Memory B cell (primary cell): ENCODE measurements at regions not wholly inside any gene's neighbourhood (a gene's known extent, or its start where the extent isn't known, plus 50 kb on each side); places are given as distances from the start of the nearest gene placed in this dataset.
"Not testable (repeated sequence)": the region's sequence is repeated elsewhere in the genome, so short reads cannot be mapped to it uniquely, and the experiment has no call there.

ENCODE experiments used
- ATAC-seq: fragments of 150-1000 bp; cut with Tn5 transposase; 2 replicates; pipeline ENCODE4 v1.10.0; 2021; ENCODE audit warnings: low read depth, mild to moderate bottlenecking, moderate library complexity
- DNase-seq, 2 donors: peaks; one replicate each; pipeline ENCODE4 v3.0.0; 2022; ENCODE audit warnings: low spot score in 2 of 2
- H3K27ac Mint-ChIP-seq: one replicate; pipeline ENCODE4 v1.8.0; 2022; ENCODE audit warnings: mild to moderate bottlenecking, moderate library complexity, mixed read lengths
- H3K27me3 Mint-ChIP-seq: one replicate; pipeline ENCODE4 v1.8.0; 2022; ENCODE audit warnings: mixed read lengths
- H3K36me3 Mint-ChIP-seq: one replicate; pipeline ENCODE4 v1.8.0; 2022; ENCODE audit warnings: mild to moderate bottlenecking, mixed read lengths
- H3K4me1 Mint-ChIP-seq: one replicate; pipeline ENCODE4 v1.8.0; 2022; ENCODE audit warnings: mixed read lengths
- H3K4me3 Mint-ChIP-seq: one replicate; pipeline ENCODE4 v1.8.0; 2022; ENCODE audit warnings: mild to moderate bottlenecking, moderate library complexity, mixed read lengths
- H3K9me3 Mint-ChIP-seq: one replicate; pipeline ENCODE4 v1.8.0; 2022; ENCODE audit warnings: mixed read lengths

GRCh38 chr16:10314317-10314716 is 71.5 kb upstream of the ATF7IP2 start:
- no peak for ATAC-seq
- no peaks in the 10 kb centered on the region for H3K36me3 Mint-ChIP-seq
- H3K9me3 Mint-ChIP-seq, result no peaks in the 10 kb centered on the region
- DNase-seq, result no peak
- H3K27me3 Mint-ChIP-seq, result no peaks in the 10 kb centered on the region
- H3K4me1 Mint-ChIP-seq, result peaks cover 18% of the 10 kb centered on the region
- no peak overlapping the region for H3K27ac Mint-ChIP-seq
- no peak overlapping the region for H3K4me3 Mint-ChIP-seq

GRCh38 chr16:10314811-10315210 is 71.0 kb upstream of the ATF7IP2 start:
- ATAC-seq (peak; percentile 47), DNase-seq (no peak)
- no peaks in the 10 kb centered on the region for H3K27me3 Mint-ChIP-seq
- H3K27ac Mint-ChIP-seq, result peak overlapping the region; percentile 68
- no peak overlapping the region for H3K4me3 Mint-ChIP-seq
- no peaks in the 10 kb centered on the region for H3K36me3 Mint-ChIP-seq
- no peaks in the 10 kb centered on the region for H3K9me3 Mint-ChIP-seq
- H3K4me1 Mint-ChIP-seq, result peaks cover 19% of the 10 kb centered on the region

DNA sequence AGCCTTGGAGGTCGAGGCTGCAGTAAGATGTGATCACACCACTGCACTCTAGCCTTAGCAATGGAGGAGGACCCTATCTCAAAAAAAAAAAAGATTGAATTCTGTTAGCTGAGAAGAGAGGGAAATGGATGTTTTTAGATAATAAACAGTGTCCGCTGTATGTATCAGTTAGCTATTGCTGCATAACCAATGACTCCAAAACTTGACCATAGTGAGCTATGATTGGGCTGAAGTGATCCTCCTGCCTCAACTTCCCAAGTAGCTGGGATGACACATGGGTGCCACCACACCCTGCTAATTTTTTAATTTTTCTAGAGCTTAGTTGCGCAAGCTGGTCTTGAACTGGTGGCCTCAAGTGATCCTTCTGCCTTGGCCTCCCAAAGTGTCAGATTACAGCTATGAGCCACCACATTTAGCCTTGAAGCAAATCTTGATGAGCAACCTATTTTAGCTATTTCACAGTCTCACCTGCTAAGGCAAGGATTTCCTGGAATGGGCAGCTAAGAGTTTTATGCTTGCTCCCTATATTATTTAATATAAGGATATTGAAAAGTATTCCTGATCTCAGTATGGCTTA is 68.3 kb upstream of the ATF7IP2 start:
- H3K27me3 Mint-ChIP-seq, result no peaks in the 10 kb centered on the region
- H3K27ac Mint-ChIP-seq, result no peak overlapping the region
- no peak for DNase-seq
- H3K4me1 Mint-ChIP-seq, result peaks cover 16% of the 10 kb centered on the region
- H3K36me3 Mint-ChIP-seq, result no peaks in the 10 kb centered on the region
- H3K9me3 Mint-ChIP-seq, result no peaks in the 10 kb centered on the region
- no peak overlapping the region for H3K4me3 Mint-ChIP-seq
- ATAC-seq, result no peak

GRCh38 chr16:10318798-10319500 is 66.9 kb upstream of the ATF7IP2 start:
- H3K9me3 Mint-ChIP-seq, result peaks cover under 1% of the 10 kb centered on the region
- H3K36me3 Mint-ChIP-seq, result no peaks in the 10 kb centered on the region
- H3K27me3 Mint-ChIP-seq, result no peaks in the 10 kb centered on the region
- no peak overlapping the region for H3K27ac Mint-ChIP-seq
- peaks cover 10% of the 10 kb centered on the region for H3K4me1 Mint-ChIP-seq
- no peak for DNase-seq
- ATAC-seq, result no peak
- H3K4me3 Mint-ChIP-seq, result no peak overlapping the region

GRCh38 chr16:10321407-10322387 is 64.2 kb upstream of the ATF7IP2 start:
- Mint-ChIP-seq H3K9me3 (peaks cover 2% of the 10 kb centered on the region), H3K4me3 (no peak overlapping the region), H3K27ac (no peak overlapping the region), H3K36me3 (no peaks in the 10 kb centered on the region), H3K27me3 (no peaks in the 10 kb centered on the region), H3K4me1 (peaks cover 11% of the 10 kb centered on the region)
- DNase-seq, result no peak
- no peak for ATAC-seq

- Mint-ChIP-seq H3K27ac (no peak overlapping the region), H3K4me3 (no peak overlapping the region), H3K4me1 (peaks cover 11% of the 10 kb centered on the region), H3K9me3 (peaks cover 6% of the 10 kb centered on the region), H3K27me3 (no peaks in the 10 kb centered on the region), H3K36me3 (peaks cover 3% of the 10 kb centered on the region)
- no peak for DNase-seq
- ATAC-seq, result no peak
These were observed 62.9 kb upstream of the ATF7IP2 start for GRCh38 chr16:10322723-10323527.

DNA sequence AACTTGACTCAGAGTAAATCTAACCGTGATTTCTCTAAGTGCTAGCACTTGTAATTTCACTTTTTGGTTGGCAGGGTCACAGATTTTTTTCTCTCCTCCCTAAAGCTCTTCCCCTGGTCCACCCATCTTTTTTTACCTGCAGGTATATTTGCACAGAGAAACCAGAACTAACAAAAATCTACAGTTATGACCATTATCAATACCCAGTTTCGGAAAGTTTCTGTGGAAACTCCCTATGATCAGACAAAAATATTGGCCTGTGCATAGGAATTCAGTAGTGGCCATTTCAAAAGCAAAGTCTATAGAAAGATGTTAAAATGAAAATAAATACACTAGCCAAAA is 62.4 kb upstream of the ATF7IP2 start:
- H3K27ac Mint-ChIP-seq, result no peak overlapping the region
- DNase-seq (no peak), ATAC-seq (no peak)
- H3K4me1 Mint-ChIP-seq, result peaks cover 11% of the 10 kb centered on the region
- H3K4me3 Mint-ChIP-seq, result no peak overlapping the region
- peaks cover 3% of the 10 kb centered on the region for H3K36me3 Mint-ChIP-seq
- no peaks in the 10 kb centered on the region for H3K27me3 Mint-ChIP-seq
- H3K9me3 Mint-ChIP-seq, result peaks cover 6% of the 10 kb centered on the region

GRCh38 chr16:10324210-10324609 is 61.7 kb upstream of the ATF7IP2 start:
- Mint-ChIP-seq H3K36me3 (peaks cover 3% of the 10 kb centered on the region), H3K27me3 (no peaks in the 10 kb centered on the region), H3K27ac (peak overlapping the region; percentile 70), H3K4me1 (peaks cover 10% of the 10 kb centered on the region), H3K9me3 (peaks cover 6% of the 10 kb centered on the region), H3K4me3 (no peak overlapping the region)
- ATAC-seq, result no peak
- DNase-seq, result no peak

- H3K4me3 Mint-ChIP-seq, result no peak overlapping the region
- no peak for ATAC-seq
These were observed 59.9 kb upstream of the ATF7IP2 start for GRCh38 chr16:10325783-10326543.

DNA sequence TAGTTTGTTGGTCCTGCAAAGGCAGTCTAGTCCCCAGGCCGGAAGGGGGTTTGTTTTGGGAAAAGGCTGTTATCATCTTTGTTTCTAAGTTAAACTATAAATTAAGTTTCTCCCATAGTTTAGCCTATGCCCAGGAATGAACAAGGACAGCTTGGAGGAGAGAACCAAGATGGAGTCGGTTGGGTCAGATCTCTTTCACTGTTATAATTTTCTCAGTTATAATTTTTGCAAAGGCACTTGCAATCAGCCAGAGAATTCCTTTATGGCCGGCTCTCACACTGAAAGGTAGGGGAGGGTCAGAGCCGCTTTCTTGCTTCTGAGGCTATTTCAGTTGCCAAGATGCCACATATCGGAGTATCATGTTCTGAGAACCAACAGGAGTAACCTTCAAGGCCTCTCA is 59.2 kb upstream of the ATF7IP2 start:
- H3K9me3 Mint-ChIP-seq, result peaks cover 6% of the 10 kb centered on the region
- ATAC-seq (no peak), DNase-seq (no peak)
- peaks cover 3% of the 10 kb centered on the region for H3K36me3 Mint-ChIP-seq
- no peak overlapping the region for H3K27ac Mint-ChIP-seq
- H3K4me3 Mint-ChIP-seq, result no peak overlapping the region
- H3K4me1 Mint-ChIP-seq, result peaks cover 11% of the 10 kb centered on the region
- H3K27me3 Mint-ChIP-seq, result no peaks in the 10 kb centered on the region

More at GRCh38 chr16:10325783-10326543, 59.9 kb upstream of the ATF7IP2 start:
- no peak for DNase-seq
- peaks cover 3% of the 10 kb centered on the region for H3K36me3 Mint-ChIP-seq
- peaks cover 11% of the 10 kb centered on the region for H3K4me1 Mint-ChIP-seq
- peaks cover 6% of the 10 kb centered on the region for H3K9me3 Mint-ChIP-seq
- no peaks in the 10 kb centered on the region for H3K27me3 Mint-ChIP-seq
- no peak overlapping the region for H3K27ac Mint-ChIP-seq

DNA sequence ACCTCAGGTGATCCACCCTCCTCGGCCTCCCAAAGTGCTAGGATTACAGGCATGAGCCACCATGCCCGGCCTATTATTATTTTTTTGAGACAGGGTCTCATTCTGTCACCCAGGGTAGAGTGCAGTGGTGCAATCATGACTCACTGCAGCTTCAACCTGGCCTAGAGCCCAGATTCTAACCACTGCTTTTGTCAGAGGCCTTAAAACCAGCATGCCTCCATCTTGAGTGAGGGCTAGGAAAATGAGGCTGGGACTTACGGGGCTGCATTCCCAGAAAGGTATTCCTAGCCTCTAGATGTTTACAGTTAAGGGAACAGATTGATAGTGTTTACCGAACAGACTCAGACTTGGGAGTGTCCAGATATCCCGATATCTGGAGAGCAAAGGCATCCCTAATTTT is 57.6 kb upstream of the ATF7IP2 start:
- H3K36me3 Mint-ChIP-seq, H3K9me3 Mint-ChIP-seq, DNase-seq, H3K4me3 Mint-ChIP-seq, ATAC-seq, H3K4me1 Mint-ChIP-seq, H3K27ac Mint-ChIP-seq, H3K27me3 Mint-ChIP-seq: not testable (repeated sequence)

GRCh38 chr16:10332241-10332640 is 53.6 kb upstream of the ATF7IP2 start:
- ATAC-seq (no peak), DNase-seq (no peak)
- Mint-ChIP-seq H3K36me3 (peaks cover 3% of the 10 kb centered on the region), H3K4me1 (peaks cover 3% of the 10 kb centered on the region), H3K27ac (no peak overlapping the region), H3K9me3 (peaks cover 6% of the 10 kb centered on the region), H3K27me3 (no peaks in the 10 kb centered on the region), H3K4me3 (no peak overlapping the region)

DNA sequence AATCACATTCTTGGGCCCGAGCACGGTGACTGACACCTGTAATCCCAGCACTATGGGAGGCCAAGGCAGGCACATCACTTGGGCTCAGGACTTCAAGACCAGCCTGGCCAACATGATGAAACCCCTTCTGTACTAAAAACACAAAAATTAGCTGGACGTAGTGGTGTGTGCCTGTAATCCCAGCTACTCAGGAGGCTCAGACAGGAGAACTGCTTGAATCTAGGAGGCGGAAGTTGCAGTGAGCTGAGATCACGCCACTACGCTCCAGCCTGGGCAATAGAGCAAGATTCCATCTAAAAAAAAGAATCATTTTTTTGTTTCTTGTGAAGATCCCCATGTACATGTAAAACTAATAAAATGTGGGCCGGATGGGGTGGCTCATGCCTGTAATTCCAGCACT is 53.1 kb upstream of the ATF7IP2 start:
- H3K4me3 Mint-ChIP-seq, result no peak overlapping the region
- peaks cover 3% of the 10 kb centered on the region for H3K4me1 Mint-ChIP-seq

More for the DNA sequence above, 53.1 kb upstream of the ATF7IP2 start:
- DNase-seq (no peak), ATAC-seq (no peak)
- Mint-ChIP-seq H3K27ac (no peak overlapping the region), H3K27me3 (no peaks in the 10 kb centered on the region), H3K9me3 (peaks cover 3% of the 10 kb centered on the region), H3K36me3 (no peaks in the 10 kb centered on the region)
